SK-N-SH (cell line): ENCODE measurements at regions not wholly inside any gene's neighbourhood (a gene's known extent, or its start where the extent isn't known, plus 50 kb on each side); places are given as distances from the start of the nearest gene placed in this dataset.

Experiments used
- CTCF ChIP-seq: fragments of 200-600 bp; sonication (generic); IDR thresholded peaks from 2 replicates; pipeline ENCODE4 v1.6.1; 2017; ENCODE audit warnings: antibody characterized with exemption, mild to moderate bottlenecking, moderate library complexity
- MEF2A ChIP-seq: IDR thresholded peaks from 2 replicates; pipeline ENCODE4 v1.4.0; 2012; ENCODE audit warnings: low read depth, borderline replicate concordance
- PBX3 ChIP-seq: IDR thresholded peaks from 2 replicates; pipeline ENCODE4; 2012
- SIN3A ChIP-seq: IDR thresholded peaks from 2 replicates; pipeline ENCODE4 v1.6.1; 2012; ENCODE audit warnings: low read depth, mild to moderate bottlenecking, low read length, moderate library complexity, borderline replicate concordance
- SMC3 ChIP-seq: IDR thresholded peaks from 2 replicates; pipeline ENCODE4 v1.6.1; 2012; ENCODE audit warnings: low read depth, low read length, improper control_type of control experiment

- TF ChIP-seq CTCF (no peak), MEF2A (no peak), PBX3 (no peak), SIN3A (no peak), SMC3 (no peak)
These were observed 165.5 kb downstream of the TTC8 start for GRCh38 chr14:88989911-88990310.
